WERI-Rb-1 (cell line): ENCODE measurements at regions not wholly inside any gene's neighbourhood (a gene's known extent, or its start where the extent isn't known, plus 50 kb on each side); places are given as distances from the start of the nearest gene placed in this dataset.

Source experiments
- DNase-seq: peaks from one replicate; pipeline ENCODE4 v3.0.0-alpha.2; 2020
- H3K27ac ChIP-seq: fragments of 250-450 bp; sonication (Bioruptor Pico); 2 replicates; pipeline ENCODE4 v1.5.1; 2020; ENCODE audit warnings: mild to moderate bottlenecking, moderate library complexity
- H3K27me3 ChIP-seq: fragments of 250-450 bp; sonication (Bioruptor Pico); 2 replicates; pipeline ENCODE4 v1.5.1; 2021; ENCODE audit warnings: mild to moderate bottlenecking, low read depth, moderate library complexity; ENCODE audit not compliant: insufficient read depth, severe bottlenecking
- H3K36me3 ChIP-seq: fragments of 250-450 bp; sonication (Bioruptor Pico); 2 replicates; pipeline ENCODE4 v1.5.1; 2020; ENCODE audit warnings: mild to moderate bottlenecking, moderate library complexity
- H3K4me3 ChIP-seq: 2 replicates; pipeline ENCODE4 v1.5.1; 2011; ENCODE audit warnings: low read depth, mild to moderate bottlenecking, control low read depth, low read length
- H3K9me3 ChIP-seq: fragments of 250-450 bp; sonication (Bioruptor Pico); 2 replicates; pipeline ENCODE4 v1.5.1; 2021; ENCODE audit warnings: mild to moderate bottlenecking, moderate library complexity; ENCODE audit not compliant: severe bottlenecking
- CTCF ChIP-seq: IDR thresholded peaks from 2 replicates; pipeline ENCODE4 v1.5.1; 2011; ENCODE audit warnings: low read depth, mild to moderate bottlenecking, control low read depth, inconsistent platforms, low read length

- Histone ChIP-seq H3K9me3 (no peaks in the 10 kb centered on the region), H3K27me3 (no peaks in the 10 kb centered on the region), H3K36me3 (no peaks in the 10 kb centered on the region), H3K4me3 (no peak overlapping the region), H3K27ac (no peak overlapping the region)
- DNase-seq, result no peak
- no peak for TF ChIP-seq CTCF
These were observed 284.4 kb downstream of the FOXL1 start for GRCh38 chr16:86862595-86863280.

GRCh38 chr16:86863609-86864008, 285.3 kb downstream of the FOXL1 start:
- Histone ChIP-seq H3K27me3 (no peaks in the 10 kb centered on the region), H3K9me3 (no peaks in the 10 kb centered on the region), H3K4me3 (no peak overlapping the region), H3K27ac (no peak overlapping the region), H3K36me3 (no peaks in the 10 kb centered on the region)
- no peak for TF ChIP-seq CTCF
- DNase-seq, result no peak

GRCh38 chr16:86864586-86864985, 286.2 kb downstream of the FOXL1 start:
- H3K36me3 ChIP-seq, result no peaks in the 10 kb centered on the region
- DNase-seq, result no peak
- no peaks in the 10 kb centered on the region for H3K9me3 ChIP-seq
- H3K27ac ChIP-seq, result no peak overlapping the region
- no peak for TF ChIP-seq CTCF
- no peak overlapping the region for H3K4me3 ChIP-seq
- no peaks in the 10 kb centered on the region for H3K27me3 ChIP-seq

GRCh38 chr16:86865851-86866662, 287.7 kb downstream of the FOXL1 start:
- no peak for TF ChIP-seq CTCF
- Histone ChIP-seq H3K27ac (no peak overlapping the region), H3K4me3 (no peak overlapping the region), H3K27me3 (no peaks in the 10 kb centered on the region), H3K9me3 (no peaks in the 10 kb centered on the region), H3K36me3 (no peaks in the 10 kb centered on the region)
- DNase-seq, result no peak

- TF ChIP-seq CTCF, result no peak
- no peaks in the 10 kb centered on the region for H3K36me3 ChIP-seq
- H3K27me3 ChIP-seq, result no peaks in the 10 kb centered on the region
- no peaks in the 10 kb centered on the region for H3K9me3 ChIP-seq
- H3K4me3 ChIP-seq, result no peak overlapping the region
- no peak overlapping the region for H3K27ac ChIP-seq
- no peak for DNase-seq
These were observed 288.8 kb downstream of the FOXL1 start for GRCh38 chr16:86866986-86867722.
